HG03469 (cell line): ENCODE measurements at regions not wholly inside any gene's neighbourhood (a gene's known extent, or its start where the extent isn't known, plus 50 kb on each side); places are given as distances from the start of the nearest gene placed in this dataset.

ENCODE experiments used
- ATAC-seq: cut with Tn5 transposase; IDR thresholded peaks from one replicate; pipeline ENCODE4 v1.9.1; 2021; ENCODE audit warnings: mild to moderate bottlenecking, moderate library complexity, moderate number of reproducible peaks; ENCODE audit not compliant: unreplicated experiment

DNA sequence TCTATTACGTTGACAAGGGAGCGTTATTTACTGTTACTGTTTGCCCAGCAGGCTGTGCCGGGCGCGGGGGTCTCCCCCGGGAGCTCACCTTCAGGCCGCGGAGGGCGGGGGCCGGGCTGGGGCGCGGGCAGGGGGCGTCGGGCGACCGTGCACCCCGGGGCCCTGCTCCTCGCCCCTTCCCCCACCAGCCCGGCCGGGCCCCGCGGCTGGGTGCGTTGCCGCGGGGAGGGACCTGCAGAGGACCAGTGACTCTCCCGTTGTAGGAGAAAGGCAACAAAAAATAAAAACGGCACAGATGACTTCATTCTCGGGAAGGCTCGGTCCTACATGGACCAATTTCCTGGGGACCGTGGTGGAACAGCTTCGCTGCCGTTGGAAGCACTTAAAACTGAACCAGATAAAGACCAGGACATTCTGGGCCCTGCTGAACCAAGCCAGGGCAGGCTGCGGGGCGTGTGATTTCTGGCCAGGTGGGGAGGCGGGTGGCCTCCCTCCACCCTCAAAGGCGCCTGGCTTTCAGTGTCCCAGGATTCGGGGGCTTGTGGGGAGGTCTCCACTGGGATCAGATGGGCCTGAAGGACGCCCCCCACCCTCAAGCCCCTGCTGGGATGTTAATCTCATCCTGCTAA is 57.4 kb downstream of the IGLL1 start:
- ATAC-seq, result no peak

DNA sequence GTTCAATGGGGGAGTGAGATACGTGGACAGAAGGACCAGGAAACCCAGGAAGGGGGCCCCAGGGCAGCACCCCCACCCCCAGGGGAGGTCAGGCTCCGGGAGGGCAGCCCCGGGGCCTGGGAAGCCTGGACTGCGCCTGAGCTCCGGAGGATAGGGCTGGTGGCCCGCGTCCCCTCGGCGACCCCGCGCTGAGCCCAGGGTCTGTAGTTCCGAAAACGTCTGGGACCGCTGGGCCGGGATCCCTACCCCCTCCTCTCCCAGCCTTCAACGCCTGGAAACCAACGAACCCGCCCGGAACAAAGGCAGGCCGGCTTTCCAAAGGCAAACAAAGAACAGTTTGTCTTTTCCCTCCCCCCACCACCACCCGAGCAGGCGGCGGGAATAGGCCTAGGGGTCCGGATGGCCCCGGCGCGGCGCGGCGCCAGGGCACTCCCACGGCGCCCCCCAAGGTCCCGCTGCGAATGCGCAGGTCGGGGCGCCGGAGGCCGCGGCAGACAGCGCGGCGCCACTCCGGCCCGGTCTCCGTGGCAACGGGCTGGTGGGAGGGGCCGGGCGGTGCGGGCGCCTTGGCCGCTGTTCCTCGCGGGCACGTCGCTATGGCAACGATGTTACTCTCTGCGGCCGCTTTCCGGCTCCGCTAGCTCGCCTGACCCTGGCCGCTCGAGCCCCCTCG is 58.5 kb downstream of the IGLL1 start:
- ATAC-seq, result no peak

DNA sequence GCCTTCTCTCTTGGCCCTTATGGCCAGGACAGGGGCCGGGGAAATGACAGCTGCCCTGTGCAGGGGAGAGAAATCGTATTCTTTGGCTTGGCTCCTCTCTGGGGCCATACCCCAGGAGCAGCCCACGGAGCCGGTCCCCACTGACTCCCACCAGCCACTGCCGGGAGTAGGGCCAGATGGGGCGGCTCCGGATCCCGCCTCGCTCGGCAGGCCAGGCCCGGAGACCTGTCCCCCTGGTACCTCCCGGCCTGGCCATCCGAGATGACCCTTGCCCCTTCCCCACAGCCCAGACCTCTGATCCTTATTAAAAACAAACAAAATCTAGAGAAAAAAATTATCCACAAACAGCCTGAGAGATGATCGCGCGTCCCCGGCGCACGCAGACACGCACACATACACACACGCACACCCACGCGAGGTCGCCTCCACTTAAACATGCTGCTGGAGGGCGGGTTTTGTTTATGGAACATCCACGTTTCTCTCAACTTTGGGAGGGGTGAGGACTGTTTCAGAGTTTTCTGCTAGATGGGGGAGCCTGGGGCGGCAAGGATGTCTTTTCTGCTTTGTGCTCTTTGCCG is 59.1 kb downstream of the IGLL1 start:
- no peak for ATAC-seq

DNA sequence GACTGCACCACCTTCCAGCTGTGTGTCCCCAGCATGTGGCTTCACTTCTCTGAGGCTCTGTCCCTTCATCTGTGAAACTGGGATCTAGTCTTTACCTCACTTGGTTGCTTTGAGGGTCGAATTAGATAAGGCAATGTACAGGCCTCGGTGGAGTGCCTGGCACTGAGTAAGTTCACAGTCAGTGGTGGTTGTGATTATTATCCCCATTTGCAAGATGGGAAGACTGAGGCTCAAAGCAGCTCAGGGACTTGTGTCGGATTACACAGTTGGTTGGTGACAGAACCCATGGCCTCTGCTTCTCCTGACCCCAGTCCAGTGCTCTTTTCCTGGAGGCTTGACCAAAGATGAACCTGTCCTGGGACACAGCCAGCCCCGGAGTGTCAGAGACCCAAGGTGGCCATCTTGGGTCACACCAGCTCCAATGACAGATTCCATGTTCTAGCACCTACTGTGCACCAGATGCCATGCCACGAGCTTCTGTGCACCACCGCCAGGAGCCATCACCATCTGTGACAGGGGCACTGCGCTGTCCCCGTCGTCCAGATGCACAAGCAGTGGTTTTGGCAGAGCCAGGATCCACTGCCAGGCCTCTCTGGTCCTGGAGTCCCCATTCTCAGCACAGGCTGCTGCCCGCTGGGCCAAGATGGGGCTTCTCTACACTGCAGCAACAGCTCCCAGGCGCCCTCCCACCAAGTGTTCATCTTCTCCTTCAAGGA is 60.5 kb downstream of the IGLL1 start:
- ATAC-seq, result no peak

DNA sequence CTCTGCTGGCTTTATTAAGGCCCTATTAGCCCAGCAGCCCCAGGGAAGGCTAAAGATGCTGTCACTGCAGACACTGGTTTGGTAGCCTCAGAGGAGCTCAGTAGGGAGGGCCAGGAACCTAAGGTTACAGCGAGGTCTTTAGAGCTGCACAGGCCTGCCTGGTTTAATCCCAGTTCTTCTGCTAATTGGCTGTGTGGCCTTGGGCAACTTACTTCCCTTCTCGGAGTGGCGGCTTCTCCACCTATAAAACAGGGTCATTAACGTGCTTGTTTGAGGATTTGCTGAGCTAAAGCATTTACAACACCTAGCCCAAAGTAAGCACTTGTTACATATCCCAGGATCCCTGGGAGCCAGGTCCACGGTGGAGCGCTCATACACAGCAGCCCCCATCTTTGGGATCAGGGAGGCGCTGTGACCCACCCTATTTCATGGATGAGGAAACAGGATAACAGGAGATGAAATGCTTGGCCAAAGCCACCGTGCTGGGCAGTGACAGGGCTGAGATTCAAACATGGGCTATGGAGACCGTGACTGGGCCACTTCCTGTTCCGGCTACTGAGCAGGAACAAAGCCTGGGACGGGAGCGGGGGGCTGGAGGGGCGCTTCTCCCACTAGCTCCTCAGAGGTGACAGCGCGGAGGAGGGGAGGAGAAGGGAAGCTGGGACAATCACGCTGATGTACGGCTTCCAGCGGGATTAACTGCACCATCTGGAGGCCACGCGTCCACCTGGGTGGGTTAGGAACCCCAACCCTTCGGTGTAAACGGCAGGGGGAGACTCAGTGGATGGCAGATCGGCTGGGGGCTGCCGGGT is 61.5 kb downstream of the IGLL1 start:
- ATAC-seq, result no peak

DNA sequence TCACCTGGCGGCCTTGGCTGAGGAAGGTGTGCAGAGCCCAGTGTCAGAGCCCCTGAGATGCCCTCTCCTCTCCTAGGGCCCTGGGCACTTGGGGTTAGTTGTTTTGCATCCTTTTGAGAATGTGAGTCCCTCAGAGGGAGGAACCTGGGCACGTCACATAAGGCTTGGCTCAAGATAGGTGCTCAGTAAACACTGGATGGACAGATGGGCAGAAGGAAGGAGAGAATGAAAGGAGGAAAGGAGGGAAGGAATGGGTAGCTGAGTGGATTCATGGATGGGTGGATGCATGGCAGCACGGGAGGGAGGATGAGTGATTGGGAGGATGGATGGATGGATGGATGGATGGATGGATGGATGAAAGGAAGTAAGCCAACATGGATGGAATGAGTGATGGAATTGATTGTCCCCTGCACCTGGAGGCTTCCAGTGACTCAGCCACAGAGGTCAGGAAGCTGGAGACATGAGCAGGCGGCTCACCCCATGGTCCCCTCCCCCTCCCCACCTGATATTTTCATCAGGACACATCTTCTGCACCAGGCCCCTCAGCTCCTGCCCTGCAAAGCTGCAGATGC is 62.2 kb downstream of the IGLL1 start:
- ATAC-seq, result no peak

DNA sequence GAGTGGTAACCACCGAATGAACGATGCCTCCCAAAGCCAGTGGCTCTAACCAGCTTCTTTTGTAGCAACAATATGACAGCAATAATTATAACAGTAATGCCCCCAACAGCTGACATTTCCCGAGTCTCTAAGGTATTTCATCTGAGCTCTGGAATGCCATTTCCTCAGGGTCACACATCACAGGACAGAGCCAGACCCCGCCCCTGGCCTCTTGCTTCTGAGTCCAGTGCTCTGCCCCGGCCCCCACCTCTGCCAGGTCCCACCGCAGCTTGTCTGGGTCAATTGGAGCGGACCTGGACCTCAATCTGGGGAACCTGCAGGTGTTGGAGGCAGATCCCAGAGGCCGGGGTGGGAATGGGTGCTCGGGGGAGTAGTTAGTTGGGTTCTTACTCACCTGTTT is 63.8 kb downstream of the IGLL1 start:
- no peak for ATAC-seq

DNA sequence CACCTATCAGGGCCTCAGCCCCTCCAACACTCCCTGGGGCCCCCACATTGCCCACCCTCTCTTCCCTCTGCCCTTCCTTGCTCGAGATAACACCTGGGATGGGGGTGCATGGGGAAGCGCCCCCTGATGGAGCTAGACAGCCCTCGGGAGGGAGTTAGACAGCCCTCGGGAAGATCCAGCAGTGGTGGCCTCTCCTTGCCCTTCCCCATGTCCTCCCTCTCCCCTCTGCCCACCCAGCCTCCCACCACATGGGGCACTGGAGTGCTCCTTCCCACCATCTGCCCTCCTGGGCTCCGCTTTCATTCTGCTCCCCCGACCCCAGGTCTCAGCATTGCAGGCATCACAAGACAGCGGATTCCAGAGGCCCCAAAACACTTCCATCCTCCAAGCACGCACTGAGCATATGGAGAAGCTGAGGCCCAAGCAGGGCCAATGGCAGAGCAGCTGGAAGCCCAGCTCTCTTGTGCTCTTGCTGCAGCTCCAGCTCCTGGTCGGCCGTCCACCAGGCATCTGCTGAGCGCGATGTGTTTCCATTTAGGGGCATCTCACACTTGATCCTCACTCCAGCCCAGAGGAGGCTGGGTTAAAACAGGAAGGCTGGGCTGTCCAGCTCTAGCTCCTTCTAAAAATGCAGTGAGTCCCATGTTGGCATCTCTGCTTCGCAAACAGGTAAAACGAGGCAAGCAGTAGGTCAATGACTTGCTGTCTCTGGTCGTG is 65.6 kb downstream of the IGLL1 start:
- no peak for ATAC-seq

DNA sequence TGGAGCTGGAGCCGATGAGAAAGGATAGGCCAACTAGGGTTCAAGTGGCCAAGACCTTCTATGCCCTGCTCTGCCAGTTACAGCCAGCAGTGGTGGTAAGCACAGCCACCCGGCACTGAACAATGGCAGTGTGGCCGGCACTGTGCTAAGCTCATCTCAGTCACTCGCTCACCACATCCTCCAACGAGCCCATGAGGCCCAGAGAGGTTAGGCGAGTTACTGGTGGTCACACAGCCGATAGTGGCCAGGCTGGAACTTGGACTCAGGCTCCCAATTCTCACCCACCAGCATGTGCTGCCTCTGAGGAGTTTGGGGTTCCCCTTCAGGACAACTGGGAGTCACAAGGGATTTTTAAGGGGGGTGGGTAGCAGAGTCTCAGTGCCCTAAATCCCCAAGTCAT is 66.4 kb downstream of the IGLL1 start:
- no peak for ATAC-seq

DNA sequence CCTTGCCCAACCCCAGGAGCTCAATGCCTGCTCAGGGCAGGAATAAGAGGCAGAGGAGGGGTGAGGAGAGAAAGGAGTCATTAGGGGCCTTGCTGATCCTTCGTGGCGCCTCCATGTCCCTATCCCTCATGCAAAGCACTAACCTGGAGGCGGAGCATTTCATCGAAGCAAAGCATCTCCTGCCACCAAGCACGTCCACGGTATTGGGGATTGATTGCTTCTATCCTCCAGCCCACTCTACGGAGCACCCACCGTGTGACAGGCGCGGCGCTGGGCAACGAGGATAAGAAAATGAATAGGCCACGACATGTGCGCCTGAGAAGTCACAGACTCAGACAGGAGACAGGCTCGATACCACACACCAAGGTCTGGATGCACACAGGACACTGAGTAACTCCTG is 67.0 kb downstream of the IGLL1 start:
- ATAC-seq, result no peak

DNA sequence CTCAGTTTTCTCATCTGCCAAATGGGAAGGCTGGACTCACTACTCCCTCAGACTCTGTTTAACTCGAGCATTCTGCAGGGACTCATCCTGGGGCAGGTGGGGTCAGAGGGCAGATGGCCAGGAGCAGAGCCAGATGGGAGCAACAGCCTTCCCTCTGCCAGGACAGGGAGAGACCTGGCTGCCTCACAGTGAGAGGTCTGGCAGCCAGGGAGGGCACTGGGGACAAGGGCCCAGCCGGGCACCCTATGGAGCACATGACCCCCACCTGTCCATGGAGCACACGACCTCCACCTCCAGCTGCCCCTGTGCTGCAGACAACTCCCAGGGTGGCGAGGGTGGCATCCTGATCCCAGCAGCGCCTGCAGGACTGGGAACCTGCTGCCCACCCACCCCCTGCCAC is 67.4 kb downstream of the IGLL1 start:
- ATAC-seq, result no peak

DNA sequence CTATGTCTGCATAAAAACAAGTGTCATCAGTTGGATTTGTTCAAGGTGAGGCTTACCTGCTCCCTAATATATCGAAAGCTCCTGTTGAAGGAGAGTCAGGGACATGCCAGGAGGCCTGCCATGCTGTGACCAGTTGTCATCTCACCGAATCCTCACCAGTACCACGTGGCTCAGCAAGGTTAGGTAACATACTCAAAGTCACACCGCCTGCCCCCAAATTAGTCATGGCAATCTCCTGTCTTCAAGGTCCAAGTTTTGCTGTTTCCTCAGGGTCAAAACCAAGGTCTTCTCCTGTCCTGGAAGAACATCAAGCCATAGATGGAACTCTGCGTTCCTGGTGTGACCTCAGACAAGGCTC is 67.8 kb downstream of the IGLL1 start:
- ATAC-seq, result no peak

DNA sequence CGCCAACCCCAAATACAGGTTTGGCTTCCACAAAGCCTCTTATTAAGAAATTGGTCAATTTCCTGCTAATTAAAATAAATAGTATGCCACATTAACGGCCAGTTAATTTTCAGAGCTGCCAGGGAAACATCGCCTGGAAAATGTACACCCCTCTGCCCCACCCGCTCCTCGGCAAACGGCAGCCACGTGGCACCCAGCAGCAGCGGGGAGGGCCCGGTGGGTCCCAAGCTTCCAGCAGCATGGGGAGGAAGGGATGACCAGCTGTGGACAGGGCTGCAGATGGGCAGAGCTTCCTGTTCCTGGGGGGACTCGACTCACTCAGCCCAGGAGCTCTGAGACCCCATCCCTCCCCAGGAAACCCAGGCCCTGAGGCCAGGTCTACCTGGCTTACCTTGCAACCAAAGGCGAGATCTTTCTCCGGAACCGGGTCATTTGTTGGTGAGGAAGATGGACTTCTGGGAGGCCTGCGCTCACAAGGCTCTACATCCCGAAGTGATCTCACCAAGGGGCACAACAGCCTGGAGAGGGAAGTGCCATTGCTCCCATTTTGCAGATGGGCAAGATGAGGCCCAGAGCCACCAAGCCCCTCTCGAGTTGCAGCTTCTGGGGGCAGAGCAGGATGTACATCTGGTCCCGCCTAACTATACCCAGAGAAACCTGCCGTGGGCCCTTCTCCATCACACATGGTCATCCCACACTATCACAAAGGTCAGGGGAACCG is 68.3 kb downstream of the IGLL1 start:
- no peak for ATAC-seq

DNA sequence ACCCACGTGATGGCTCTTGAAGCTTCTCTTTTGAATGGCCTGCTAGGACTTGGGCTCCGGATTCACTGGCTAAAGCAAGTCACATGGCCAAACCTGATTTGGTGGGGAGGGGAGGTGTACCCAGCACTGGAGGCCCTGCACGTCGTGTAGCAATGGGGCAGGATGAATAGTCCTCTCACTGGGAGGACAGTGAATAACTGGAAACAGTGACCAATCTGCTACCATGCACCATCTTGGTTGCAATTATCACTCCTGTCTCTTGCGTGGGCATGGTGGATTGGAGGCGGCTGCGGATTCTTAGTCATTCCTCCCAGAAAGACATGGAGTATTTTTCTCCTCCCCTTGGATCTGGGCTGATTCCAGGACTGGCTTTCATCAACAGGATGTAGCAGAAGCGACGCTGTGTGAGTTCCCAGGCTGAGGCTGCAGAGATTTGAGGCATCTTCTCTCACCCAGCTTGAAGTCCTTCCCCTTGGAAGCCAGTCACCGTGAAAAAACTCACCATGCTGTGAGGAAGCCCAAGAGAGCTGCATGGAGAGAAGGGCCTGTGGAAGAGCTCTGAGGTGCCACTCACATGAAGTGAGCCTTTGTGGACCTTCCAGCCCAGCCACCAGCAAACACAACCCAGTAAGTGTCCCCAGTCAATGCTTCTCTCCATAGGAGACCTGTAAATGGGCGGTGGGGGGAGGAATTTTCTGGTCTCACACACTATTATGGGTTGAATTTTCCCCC is 70.4 kb downstream of the IGLL1 start:
- ATAC-seq, result no peak

DNA sequence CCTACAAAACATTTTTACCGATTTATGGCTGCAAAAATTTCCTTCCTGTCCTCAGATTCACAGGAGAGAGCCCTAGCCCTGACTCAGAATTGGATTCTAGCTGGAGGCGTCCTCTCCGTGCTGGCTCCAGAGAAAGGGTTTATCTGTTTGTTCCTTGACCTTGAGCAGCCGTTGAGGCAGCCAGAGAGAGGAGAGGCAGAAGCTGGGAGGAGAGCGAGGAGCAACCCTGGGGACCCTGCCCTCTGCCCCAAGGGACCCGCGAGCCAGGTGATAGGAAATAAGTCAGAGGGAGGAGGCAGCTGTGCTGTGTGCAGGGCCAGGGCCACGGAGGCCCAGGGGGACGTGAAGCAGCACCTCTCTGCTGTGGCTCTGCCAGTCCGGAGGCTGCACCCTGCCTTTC is 75.6 kb downstream of the IGLL1 start:
- no peak for ATAC-seq

DNA sequence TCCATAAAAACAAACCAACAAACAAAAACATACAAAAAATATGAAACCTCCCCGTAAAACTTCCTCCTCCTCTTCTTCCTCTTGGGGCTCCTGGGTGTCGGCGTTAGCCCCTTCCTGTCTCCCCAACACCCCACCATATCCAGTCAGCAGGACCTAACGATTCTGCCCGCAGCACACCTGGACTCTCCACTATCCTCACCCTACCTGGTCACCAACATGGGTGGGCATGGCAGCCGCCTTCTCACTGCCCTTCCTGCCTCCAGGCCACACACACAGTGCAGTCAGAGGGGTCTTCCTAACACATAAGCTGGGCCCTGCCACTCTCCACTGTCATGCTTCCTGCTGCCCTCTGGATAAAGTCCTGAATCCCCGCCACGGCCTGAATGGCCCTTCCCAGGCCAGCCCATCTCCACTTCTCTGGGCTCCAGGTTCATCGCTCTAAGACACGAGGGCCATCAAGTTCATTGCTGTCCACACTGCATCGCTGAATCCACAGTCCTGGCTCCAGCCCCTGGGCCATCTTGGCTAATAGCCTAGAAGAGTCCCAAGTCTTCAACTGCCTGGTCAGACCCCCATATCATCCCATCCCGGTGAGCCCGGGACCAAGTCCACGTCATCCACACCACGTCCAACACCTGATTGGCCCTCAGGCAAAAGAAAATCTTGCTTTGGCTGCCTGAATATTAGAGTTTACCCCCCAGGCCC is 76.2 kb downstream of the IGLL1 start:
- no peak for ATAC-seq

DNA sequence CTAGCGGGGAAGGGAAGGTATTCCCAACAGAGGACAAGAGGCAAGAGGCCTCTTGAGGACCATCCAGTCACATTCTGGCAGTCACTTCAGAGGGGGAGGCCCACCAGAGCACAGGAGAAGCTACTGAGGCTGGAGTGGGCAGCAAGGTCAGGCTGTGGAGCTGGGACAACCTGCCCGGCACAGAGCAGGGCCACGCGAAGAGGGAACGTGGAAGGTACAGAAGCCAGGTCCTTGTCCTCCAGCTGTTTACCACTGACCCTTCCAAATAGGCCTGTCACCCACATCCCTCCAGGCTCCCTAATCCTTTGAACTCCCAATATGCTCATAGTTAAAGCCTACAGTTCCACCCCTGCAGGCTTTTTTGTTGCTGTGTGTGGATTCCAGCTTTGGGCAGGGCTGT is 76.9 kb downstream of the IGLL1 start:
- ATAC-seq, result no peak

DNA sequence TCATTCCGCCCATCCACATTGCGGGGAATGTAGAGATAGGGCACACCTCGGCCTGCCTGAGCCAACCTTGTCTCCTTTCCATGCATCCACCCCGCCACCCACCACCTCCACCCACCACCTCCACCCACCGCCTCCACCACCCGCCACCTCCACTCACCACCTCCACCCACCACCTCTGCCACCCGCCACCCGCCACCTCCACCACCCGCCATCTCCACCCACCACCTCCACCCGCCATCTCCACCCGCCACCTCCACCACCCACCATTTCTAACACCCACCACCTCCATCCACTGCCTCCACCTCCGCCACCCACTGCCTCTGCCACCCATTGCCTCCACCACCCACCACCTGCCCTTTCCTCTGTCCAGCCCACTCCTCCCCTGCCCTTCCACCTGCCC is 78.4 kb downstream of the IGLL1 start:
- no peak for ATAC-seq
